ENCODE measurements at regions not wholly inside any gene's neighbourhood (a gene's known extent, or its start where the extent isn't known, plus 50 kb on each side); places are given as distances from the start of the nearest gene placed in this dataset.

DNA sequence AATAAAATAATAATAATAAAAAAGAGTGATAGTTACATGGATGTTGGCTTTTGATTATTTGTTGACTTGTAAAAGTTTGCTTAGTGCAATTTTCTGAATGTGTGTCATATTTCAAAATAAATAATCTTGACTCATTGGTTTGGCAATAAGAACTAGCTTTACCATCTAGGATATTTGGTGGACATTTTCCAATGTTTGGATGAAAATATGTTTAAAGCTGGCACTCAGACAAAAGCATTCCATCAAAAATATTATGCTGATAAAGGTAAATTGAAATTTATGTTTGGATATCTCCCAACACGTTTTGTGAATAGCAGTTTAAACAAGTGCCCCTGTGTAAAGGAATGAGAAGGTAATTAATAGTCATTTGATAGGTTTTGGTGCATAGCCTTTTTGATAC, 62.5 kb upstream of the KCNMA1 start:
- TF ChIP-seq, protein P1, sequence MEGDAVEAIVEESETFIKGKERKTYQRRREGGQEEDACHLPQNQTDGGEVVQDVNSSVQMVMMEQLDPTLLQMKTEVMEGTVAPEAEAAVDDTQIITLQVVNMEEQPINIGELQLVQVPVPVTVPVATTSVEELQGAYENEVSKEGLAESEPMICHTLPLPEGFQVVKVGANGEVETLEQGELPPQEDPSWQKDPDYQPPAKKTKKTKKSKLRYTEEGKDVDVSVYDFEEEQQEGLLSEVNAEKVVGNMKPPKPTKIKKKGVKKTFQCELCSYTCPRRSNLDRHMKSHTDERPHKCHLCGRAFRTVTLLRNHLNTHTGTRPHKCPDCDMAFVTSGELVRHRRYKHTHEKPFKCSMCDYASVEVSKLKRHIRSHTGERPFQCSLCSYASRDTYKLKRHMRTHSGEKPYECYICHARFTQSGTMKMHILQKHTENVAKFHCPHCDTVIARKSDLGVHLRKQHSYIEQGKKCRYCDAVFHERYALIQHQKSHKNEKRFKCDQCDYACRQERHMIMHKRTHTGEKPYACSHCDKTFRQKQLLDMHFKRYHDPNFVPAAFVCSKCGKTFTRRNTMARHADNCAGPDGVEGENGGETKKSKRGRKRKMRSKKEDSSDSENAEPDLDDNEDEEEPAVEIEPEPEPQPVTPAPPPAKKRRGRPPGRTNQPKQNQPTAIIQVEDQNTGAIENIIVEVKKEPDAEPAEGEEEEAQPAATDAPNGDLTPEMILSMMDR (IDR thresholded peaks at IDR 0.05): no peak

DNA sequence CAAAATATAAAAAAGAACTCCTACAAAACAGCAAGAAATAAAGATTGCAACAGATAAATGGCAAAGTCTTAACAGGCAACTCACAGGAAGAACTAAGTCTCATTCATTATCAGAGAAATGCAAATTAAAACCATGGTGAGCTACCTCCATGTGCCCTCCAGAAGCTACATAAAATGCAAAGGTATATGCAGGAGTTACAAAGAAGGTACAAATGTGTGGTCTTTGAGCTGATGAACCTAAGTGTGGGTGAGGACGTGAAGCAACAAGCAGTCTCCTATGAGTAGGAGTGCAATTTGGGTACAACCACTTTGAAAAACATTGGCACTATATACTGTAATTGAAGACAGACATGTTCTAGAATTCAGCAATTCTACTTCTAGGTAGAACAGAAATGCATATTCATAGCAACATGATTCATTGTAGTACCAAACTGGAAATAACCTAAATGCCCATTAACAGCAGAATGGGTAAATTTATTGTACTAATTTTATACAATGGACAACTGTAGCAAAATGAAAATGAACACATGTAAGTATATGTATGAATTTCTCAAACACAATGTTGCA, 61.6 kb upstream of the KCNMA1 start:
- TF ChIP-seq, protein P1 (IDR thresholded peaks at IDR 0.05): no peak

DNA sequence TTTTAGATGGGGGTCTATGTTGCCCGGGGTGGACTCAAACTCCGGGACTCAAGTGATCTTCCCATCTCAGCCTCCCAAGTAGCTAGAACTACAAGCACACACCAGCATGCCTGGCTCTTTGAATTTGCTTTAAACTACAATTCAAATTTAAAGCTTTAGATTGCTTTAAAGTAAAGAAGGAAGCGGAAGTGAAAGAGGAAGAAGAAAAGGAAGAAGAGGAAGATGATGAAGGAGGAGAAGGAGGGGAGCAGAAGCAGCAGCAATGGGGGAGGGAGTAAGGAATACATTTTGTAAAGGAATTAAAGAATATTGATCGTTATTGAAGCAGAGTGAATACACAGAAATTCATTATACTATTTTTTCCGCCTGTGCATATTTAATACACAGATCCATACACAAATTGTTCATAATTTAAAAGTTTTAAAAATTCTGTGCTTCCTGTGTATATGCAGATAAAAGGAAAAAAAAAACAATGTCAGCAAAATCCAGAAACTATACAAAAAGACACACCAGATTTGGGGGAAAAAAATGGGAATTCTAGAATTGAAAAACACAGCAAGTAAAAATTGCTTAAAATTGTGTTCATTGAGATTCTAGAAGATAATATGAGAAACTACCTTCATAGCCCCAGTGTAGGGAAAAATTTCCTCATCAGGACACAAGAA, 60.8 kb upstream of the KCNMA1 start:
- TF ChIP-seq, protein P1 (IDR thresholded peaks at IDR 0.05): no peak

DNA sequence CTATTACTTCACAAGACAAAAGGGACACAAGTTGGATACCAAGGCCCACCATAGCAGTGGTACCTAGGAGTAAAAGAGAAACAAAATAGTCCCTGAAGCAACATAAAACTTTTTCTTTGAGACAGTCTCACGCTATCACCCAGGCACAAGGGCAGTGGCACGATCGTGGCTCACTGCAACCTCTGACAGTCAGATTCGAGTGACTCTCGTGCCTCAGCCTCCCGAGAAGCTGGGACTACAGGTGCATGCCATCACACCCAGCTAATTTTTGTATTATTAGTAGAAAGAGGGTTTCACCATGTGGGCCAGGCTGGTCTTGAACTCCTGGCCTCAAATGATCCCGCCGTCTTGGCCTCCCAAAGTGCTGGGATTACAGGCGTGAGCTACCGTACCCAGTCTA, 59.0 kb upstream of the KCNMA1 start:
- TF ChIP-seq, protein P1 (IDR thresholded peaks at IDR 0.05): no peak

DNA sequence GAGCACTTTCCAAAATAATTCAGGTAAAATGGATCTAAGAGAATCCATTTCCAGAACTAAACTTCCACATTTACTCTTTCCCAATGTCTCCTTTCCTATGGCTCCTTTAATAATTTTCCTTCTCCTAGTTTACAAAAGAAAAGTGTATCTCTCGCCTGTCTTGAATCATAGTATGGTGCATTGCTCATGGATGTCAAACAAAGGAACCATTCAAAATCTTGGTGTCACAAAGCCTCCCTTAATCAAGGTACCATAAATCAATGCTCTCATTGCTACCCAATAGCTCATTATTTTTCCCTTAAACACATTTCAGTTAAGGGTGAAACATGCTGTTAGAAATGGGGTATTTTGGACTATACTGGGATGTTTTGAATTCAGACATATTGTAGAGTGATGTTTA, 57.6 kb upstream of the KCNMA1 start:
- TF ChIP-seq, protein P1 (IDR thresholded peaks at IDR 0.05): no peak

DNA sequence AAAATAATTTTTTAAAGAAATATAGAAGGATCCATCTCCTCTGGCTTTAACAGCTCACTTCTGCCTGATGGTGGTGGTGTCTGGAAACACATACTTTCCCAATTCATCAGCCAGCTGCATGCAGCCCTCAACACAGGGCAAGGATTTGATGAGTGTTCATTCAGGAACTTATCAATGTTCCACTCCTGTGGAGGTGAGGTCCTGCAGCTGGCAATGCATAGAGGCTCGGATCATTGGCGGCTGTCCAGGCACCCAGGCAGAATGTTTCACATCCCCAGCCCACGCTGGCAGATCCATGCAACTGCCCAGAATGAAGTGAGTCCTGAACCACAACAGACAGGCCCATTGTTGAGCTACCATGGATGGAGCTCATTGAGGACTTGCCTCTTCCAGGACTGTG, 55.2 kb upstream of the KCNMA1 start:
- TF ChIP-seq, protein P1 (IDR thresholded peaks at IDR 0.05): no peak

DNA sequence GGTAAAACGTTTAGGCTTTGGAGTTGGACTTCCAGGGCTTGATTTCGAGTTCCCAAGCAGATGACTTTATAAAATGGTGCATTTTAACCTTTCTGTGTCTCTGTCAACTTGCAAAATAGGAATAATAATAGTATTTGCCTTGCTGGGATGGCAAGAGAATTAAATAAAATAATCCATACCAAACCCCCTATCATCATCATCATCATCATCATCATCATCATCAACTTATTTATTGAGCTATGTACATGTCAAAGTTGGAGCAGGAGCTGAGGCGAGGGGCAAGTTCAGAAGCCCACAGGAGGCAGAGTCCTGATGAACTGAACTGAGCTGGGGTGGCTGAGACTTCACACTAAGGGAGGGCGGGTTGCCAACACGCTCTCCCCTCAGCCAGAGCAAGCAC, 51.7 kb upstream of the KCNMA1 start:
- TF ChIP-seq, protein P1 (IDR thresholded peaks at IDR 0.05): no peak
